Bronchial epithelial cell (primary cell): ENCODE measurements at regions not wholly inside any gene's neighbourhood (a gene's known extent, or its start where the extent isn't known, plus 50 kb on each side); places are given as distances from the start of the nearest gene placed in this dataset.

Experiments used
- DNase-seq: peaks from one replicate; pipeline ENCODE4 v3.0.0-alpha.2; 2010; ENCODE audit warnings: low read depth
- FAIRE-seq: peaks from 2 replicates; lab custom pipeline; 2011; peaks lifted over from hg19 to GRCh38; lab: Jason Lieb, UNC
- H3K27me3 ChIP-seq: 2 replicates; pipeline ENCODE4 v1.5.1; 2011; ENCODE audit warnings: low read length; ENCODE audit not compliant: control insufficient read depth, insufficient read depth
- H3K36me3 ChIP-seq: 2 replicates; pipeline ENCODE4 v1.5.1; 2011; ENCODE audit warnings: low read length; ENCODE audit not compliant: control insufficient read depth, insufficient read depth
- H3K4me3 ChIP-seq: 2 replicates; pipeline ENCODE4 v1.5.1; 2011; ENCODE audit warnings: mild to moderate bottlenecking, low read depth, low read length, control low read depth
- TF ChIP-seq, protein P1 (sequence below): IDR thresholded peaks from 2 replicates; pipeline ENCODE4 v1.5.1; 2011; ENCODE audit warnings: mild to moderate bottlenecking, moderate library complexity, low read length, control low read depth, inconsistent platforms; ENCODE audit not compliant: insufficient read depth, severe bottlenecking

DNA sequence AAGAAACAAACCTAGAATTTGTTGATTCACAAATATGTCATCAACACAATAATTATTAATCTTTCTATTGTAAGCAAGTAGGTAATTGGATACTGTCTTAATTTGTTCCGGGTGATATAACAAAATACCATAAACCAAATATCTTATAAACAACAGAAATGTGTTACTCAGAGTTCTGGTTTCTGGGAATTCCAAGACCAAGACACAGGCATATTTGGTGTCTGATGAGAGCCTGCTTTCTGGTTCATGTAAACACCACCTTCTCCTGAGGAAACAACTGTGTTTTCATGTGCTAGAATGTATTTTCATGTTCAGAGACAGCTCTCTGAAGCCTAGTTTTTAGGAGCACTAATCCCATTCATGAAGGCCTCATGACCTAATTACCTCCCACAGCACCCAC lies 1819.5 kb downstream of the SLITRK5 start:
- no peak overlapping the region for H3K4me3 ChIP-seq
- no peaks in the 10 kb centered on the region for H3K36me3 ChIP-seq
- FAIRE-seq (no peak), DNase-seq (no peak)
- TF ChIP-seq, protein P1, sequence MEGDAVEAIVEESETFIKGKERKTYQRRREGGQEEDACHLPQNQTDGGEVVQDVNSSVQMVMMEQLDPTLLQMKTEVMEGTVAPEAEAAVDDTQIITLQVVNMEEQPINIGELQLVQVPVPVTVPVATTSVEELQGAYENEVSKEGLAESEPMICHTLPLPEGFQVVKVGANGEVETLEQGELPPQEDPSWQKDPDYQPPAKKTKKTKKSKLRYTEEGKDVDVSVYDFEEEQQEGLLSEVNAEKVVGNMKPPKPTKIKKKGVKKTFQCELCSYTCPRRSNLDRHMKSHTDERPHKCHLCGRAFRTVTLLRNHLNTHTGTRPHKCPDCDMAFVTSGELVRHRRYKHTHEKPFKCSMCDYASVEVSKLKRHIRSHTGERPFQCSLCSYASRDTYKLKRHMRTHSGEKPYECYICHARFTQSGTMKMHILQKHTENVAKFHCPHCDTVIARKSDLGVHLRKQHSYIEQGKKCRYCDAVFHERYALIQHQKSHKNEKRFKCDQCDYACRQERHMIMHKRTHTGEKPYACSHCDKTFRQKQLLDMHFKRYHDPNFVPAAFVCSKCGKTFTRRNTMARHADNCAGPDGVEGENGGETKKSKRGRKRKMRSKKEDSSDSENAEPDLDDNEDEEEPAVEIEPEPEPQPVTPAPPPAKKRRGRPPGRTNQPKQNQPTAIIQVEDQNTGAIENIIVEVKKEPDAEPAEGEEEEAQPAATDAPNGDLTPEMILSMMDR: no peak
- no peaks in the 10 kb centered on the region for H3K27me3 ChIP-seq

DNA sequence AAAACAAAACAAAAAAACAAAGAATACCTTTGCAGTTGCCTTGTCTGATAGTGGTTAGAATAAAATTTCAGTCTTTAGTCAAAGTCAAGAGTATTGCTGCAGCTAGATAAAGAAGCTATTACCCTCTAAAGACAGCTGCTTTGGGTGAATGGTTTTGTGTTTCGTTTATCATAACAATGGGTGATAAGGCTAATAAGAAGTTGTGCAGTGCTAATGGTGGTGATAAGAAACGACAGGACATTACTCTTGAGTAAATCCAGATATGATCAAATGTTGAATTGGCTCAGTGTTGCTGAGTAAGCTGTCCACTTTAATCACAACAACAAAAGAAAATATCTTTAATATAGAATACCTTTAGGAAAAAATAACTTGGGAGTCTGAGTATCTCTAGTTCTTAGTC lies 1825.3 kb downstream of the SLITRK5 start:
- H3K36me3 ChIP-seq: no peaks in the 10 kb centered on the region
- DNase-seq (no peak), FAIRE-seq (no peak)
- TF ChIP-seq, protein P1: no peak
- no peak overlapping the region for H3K4me3 ChIP-seq
- H3K27me3 ChIP-seq: no peaks in the 10 kb centered on the region

DNA sequence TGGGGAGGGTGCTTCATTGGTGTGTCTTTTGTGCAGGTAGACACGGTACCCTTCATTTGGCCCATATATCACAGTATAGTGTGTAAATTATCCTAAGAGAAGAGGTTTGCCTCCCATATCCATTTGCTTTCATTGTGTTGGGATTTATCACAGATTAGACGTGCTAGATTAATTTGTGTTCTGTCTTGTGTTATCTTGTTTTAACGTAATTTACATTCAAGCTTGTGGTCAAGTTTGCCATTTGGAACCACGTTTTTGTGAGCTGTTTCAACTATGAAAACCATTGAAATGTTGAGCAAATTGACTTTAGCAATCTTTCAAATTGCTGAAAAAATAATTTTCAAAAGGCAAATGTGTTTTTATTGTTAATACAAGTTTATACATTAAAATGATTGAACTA lies 1826.5 kb downstream of the SLITRK5 start:
- H3K27me3 ChIP-seq: no peaks in the 10 kb centered on the region
- TF ChIP-seq, protein P1: no peak
- no peak for DNase-seq
- FAIRE-seq: no peak
- no peak overlapping the region for H3K4me3 ChIP-seq
- no peaks in the 10 kb centered on the region for H3K36me3 ChIP-seq

DNA sequence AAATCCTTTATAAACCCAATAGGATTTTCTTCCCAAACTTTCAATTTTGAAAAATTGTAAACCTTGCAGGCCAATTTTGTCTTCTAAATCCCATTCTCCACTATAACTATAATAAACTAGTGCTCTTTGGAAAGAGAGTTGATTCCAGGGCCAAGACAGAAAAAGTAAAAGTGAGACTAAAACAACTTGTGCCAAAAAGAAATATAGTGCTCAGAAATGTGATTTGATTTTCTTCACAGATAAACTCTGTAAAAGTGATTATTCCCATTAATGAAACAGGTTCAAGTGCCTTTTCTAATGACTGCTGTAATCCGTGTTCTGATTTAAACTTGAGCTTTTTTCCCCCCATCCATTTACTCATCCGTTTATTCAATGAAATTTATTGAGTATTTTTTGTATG lies 1831.1 kb downstream of the SLITRK5 start:
- Histone ChIP-seq H3K36me3 (no peaks in the 10 kb centered on the region), H3K4me3 (no peak overlapping the region), H3K27me3 (no peaks in the 10 kb centered on the region)
- no peak for DNase-seq
- TF ChIP-seq, protein P1: no peak
- FAIRE-seq: no peak

DNA sequence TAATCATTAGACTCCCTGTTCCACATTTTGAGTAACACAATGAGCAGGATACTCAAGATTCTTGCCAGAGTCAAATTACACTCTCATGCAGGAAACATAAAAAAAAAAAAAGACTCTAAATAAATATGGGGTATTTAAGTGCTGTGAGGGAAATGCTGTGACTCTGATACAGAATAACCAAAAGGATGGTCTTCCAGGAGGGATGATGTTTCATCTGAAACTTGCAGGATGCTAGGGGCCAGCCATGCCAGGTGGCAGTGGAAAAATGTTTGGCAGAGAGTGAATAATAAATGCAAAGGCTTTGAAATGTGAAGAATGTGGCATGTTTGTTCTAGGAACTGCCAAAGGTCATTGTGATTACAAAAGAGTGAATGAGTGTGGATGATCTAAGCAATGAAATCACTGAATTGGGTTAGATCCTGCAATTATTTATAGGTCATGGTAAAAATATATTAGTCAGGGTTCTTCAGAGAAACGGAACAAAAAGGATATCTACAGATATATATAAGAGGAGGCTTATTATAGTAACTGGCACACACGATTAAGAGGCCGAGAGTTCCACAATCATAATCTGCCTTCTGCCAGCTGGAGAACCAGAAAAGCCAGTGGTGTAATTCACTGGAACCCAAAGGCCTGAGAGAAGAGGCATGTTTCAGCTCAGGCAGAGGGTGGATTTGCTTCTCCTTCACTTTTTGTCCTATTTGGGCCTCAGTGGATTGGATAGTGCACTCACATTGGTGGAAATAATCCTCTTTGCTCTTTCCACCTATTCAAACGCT lies 1832.8 kb upstream of the MIR17HG start:
- no peak for FAIRE-seq
- Histone ChIP-seq H3K36me3 (no peaks in the 10 kb centered on the region), H3K27me3 (no peaks in the 10 kb centered on the region), H3K4me3 (no peak overlapping the region)
- TF ChIP-seq, protein P1: no peak
- peak; percentile 94 for DNase-seq

DNA sequence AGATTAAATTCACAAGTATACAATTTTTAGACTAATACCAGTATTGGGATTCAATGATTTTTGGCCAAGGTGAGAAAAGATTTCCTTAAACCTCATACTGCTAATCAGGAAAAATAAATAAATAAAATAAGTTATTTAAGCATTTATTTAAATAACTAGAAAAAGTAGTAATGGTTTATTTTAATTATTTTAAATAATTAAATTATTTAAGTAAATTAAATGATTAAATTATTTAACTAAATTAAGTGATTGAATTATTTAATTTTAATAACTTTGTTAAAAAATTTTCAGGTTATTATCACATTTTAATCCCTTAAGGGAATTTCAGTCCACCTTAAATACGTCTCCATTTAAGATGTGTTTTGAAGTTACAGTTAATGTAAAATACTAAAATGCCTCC lies 1831.5 kb upstream of the MIR17HG start:
- FAIRE-seq: no peak
- no peak for DNase-seq
- TF ChIP-seq, protein P1: no peak
- Histone ChIP-seq H3K4me3 (no peak overlapping the region), H3K27me3 (no peaks in the 10 kb centered on the region), H3K36me3 (no peaks in the 10 kb centered on the region)
